ENCODE measurements at regions not wholly inside any gene's neighbourhood (a gene's known extent, or its start where the extent isn't known, plus 50 kb on each side); places are given as distances from the start of the nearest gene placed in this dataset.

GRCh38 chr4:119939071-119939995 is 127.3 kb downstream of the MAD2L1 start:
- no peak for TF ChIP-seq ZNF23 (tag by site-specific recombination; IDR thresholded peaks at IDR 0.05; ENCODE audit: borderline replicate concordance)
- TF ChIP-seq, protein P1, sequence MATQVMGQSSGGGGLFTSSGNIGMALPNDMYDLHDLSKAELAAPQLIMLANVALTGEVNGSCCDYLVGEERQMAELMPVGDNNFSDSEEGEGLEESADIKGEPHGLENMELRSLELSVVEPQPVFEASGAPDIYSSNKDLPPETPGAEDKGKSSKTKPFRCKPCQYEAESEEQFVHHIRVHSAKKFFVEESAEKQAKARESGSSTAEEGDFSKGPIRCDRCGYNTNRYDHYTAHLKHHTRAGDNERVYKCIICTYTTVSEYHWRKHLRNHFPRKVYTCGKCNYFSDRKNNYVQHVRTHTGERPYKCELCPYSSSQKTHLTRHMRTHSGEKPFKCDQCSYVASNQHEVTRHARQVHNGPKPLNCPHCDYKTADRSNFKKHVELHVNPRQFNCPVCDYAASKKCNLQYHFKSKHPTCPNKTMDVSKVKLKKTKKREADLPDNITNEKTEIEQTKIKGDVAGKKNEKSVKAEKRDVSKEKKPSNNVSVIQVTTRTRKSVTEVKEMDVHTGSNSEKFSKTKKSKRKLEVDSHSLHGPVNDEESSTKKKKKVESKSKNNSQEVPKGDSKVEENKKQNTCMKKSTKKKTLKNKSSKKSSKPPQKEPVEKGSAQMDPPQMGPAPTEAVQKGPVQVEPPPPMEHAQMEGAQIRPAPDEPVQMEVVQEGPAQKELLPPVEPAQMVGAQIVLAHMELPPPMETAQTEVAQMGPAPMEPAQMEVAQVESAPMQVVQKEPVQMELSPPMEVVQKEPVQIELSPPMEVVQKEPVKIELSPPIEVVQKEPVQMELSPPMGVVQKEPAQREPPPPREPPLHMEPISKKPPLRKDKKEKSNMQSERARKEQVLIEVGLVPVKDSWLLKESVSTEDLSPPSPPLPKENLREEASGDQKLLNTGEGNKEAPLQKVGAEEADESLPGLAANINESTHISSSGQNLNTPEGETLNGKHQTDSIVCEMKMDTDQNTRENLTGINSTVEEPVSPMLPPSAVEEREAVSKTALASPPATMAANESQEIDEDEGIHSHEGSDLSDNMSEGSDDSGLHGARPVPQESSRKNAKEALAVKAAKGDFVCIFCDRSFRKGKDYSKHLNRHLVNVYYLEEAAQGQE (tag by site-specific recombination; IDR thresholded peaks at IDR 0.05) = no peak
- TF ChIP-seq YY1 (tag by site-specific recombination; IDR thresholded peaks at IDR 0.05) = no peak
- no peak for TF ChIP-seq TCF7L2 (IDR thresholded peaks at IDR 0.05; ENCODE audit: borderline replicate concordance, low read depth, low read length)
- no peak for TF ChIP-seq ELK4 (IDR thresholded peaks at IDR 0.05; ENCODE audit: borderline replicate concordance, low read depth, low read length)
- no peak for TF ChIP-seq CTCF (tag by site-specific recombination; IDR thresholded peaks at IDR 0.05)
- TF ChIP-seq, protein P2, sequence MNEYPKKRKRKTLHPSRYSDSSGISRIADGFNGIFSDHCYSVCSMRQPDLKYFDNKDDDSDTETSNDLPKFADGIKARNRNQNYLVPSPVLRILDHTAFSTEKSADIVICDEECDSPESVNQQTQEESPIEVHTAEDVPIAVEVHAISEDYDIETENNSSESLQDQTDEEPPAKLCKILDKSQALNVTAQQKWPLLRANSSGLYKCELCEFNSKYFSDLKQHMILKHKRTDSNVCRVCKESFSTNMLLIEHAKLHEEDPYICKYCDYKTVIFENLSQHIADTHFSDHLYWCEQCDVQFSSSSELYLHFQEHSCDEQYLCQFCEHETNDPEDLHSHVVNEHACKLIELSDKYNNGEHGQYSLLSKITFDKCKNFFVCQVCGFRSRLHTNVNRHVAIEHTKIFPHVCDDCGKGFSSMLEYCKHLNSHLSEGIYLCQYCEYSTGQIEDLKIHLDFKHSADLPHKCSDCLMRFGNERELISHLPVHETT (tag by site-specific recombination; IDR thresholded peaks at IDR 0.05) = no peak
- TF ChIP-seq ZNF391 (tag by site-specific recombination; IDR thresholded peaks at IDR 0.05; ENCODE audit: borderline replicate concordance, low read depth) = no peak
- TF ChIP-seq ZNF157 (tag by site-specific recombination; IDR thresholded peaks at IDR 0.05) = no peak
- no peak for TF ChIP-seq PRDM10 (tag by site-specific recombination; IDR thresholded peaks at IDR 0.05)
- no peak for TF ChIP-seq SETDB1 (IDR thresholded peaks at IDR 0.05; ENCODE audit: insufficient read length, low read length)
- TF ChIP-seq ZNF146 (tag by site-specific recombination; IDR thresholded peaks at IDR 0.05) = no peak

Measured in HEK293 (cell line).